A673 (cell line): ENCODE measurements at regions not wholly inside any gene's neighbourhood (a gene's known extent, or its start where the extent isn't known, plus 50 kb on each side); places are given as distances from the start of the nearest gene placed in this dataset.
"Not testable (repeated sequence)": the region's sequence is repeated elsewhere in the genome, so short reads cannot be mapped to it uniquely, and the experiment has no call there.

Source experiments
- BruUV-seq: library from RNA; stranded (reverse); fragments of 400-500 nt; replicated peaks from 2 replicates; lab custom pipeline; 2021; lab: Mats Ljungman, UMichigan
- CTCF ChIA-PET: fragments of 300-600 bp; sonication (Branson Sonifier 250); formaldehyde crosslinking; loops from one replicate; lab custom pipeline; 2022; ENCODE audit warnings: antibody characterized with exemption; lab: Charles Lee
- POLR2A ChIA-PET: fragments of 300-600 bp; sonication (Branson Sonifier 250); formaldehyde crosslinking; loops from one replicate; lab custom pipeline; 2022; ENCODE audit warnings: antibody characterized with exemption; ENCODE audit not compliant: low non-redundant PET; lab: Charles Lee
- DNase-seq: peaks from one replicate; pipeline ENCODE4 v3.0.0-alpha.2; 2015; ENCODE audit warnings: low spot score
- H3K27ac ChIP-seq: fragments of 200-600 bp; sonication (generic); 2 replicates; pipeline ENCODE4 v1.5.1; 2016; ENCODE audit warnings: mixed run types, low read depth, mild to moderate bottlenecking, mixed read lengths, antibody characterized with exemption, low read length; ENCODE audit not compliant: poor library complexity, severe bottlenecking
- H3K27me3 ChIP-seq: fragments of 200-600 bp; sonication (generic); replicated peaks from 2 replicates; pipeline ENCODE4 v1.6.1; 2017; ENCODE audit warnings: mixed run types, low read depth, mild to moderate bottlenecking, mixed read lengths, antibody characterized with exemption, low read length; ENCODE audit not compliant: insufficient read depth, poor library complexity
- H3K36me3 ChIP-seq: fragments of 200-600 bp; sonication (generic); 2 replicates; pipeline ENCODE4 v1.6.1; 2016; ENCODE audit warnings: mixed run types, mild to moderate bottlenecking, mixed read lengths, antibody characterized with exemption, low read length; ENCODE audit not compliant: insufficient read depth, poor library complexity, severe bottlenecking
- H3K4me1 ChIP-seq: fragments of 200-600 bp; sonication (generic); 2 replicates; pipeline ENCODE4 v1.6.1; 2017; ENCODE audit warnings: mixed run types, mild to moderate bottlenecking, mixed read lengths, antibody characterized with exemption, low read length; ENCODE audit not compliant: insufficient read depth, poor library complexity, severe bottlenecking
- H3K4me3 ChIP-seq: fragments of 200-600 bp; sonication (generic); 2 replicates; pipeline ENCODE4 v1.5.1; 2016; ENCODE audit warnings: low read depth, mixed run types, mild to moderate bottlenecking, mixed read lengths, low read length; ENCODE audit not compliant: poor library complexity, severe bottlenecking
- H3K9me3 ChIP-seq: fragments of 200-600 bp; sonication (generic); 2 replicates; pipeline ENCODE4 v1.6.1; 2016; ENCODE audit warnings: mixed run types, low read depth, mild to moderate bottlenecking, mixed read lengths, antibody characterized with exemption, low read length; ENCODE audit not compliant: poor library complexity, severe bottlenecking
- CTCF ChIP-seq: fragments of 300-800, 200-600 bp; sonication (generic); conservative IDR thresholded peaks from 2 replicates; pipeline ENCODE4 v1.5.1; 2017; ENCODE audit warnings: low read depth, mild to moderate bottlenecking, antibody characterized with exemption, low read length, moderate library complexity, mixed read lengths
- EZH2 ChIP-seq: fragments of 200-600 bp; sonication (generic); IDR thresholded peaks from 2 replicates; pipeline ENCODE4 v1.6.1; 2017; ENCODE audit warnings: borderline replicate concordance, low read depth, mild to moderate bottlenecking, mixed read lengths, antibody characterized with exemption, low read length; ENCODE audit not compliant: poor library complexity, severe bottlenecking
- intact Hi-C: fragments of 100-400 bp; cut with micrococcal nuclease; formaldehyde crosslinking; loops from one replicate; pipeline ENCODE4 v1.10.0; 2022; ENCODE audit not compliant: unreplicated experiment

- POLR2A ChIA-PET, result no interaction called here
- no peak overlapping the region for H3K4me3 ChIP-seq
- no peaks in the 10 kb centered on the region for H3K36me3 ChIP-seq
- H3K27me3 ChIP-seq, result peaks cover 3% of the 10 kb centered on the region
- no peak for TF ChIP-seq EZH2
- TF ChIP-seq CTCF, result no peak
- no TSS peak for BruUV-seq
- no peak for DNase-seq
- H3K4me1 ChIP-seq, result no peaks in the 10 kb centered on the region
- H3K27ac ChIP-seq, result no peak overlapping the region
- no peaks in the 10 kb centered on the region for H3K9me3 ChIP-seq
- intact Hi-C loops, result no loop called here
- CTCF ChIA-PET, result no interaction called here
These were observed 864.4 kb upstream of the INTU start for GRCh38 chr4:126768338-126768737.

GRCh38 chr4:126770811-126771553, 861.8 kb upstream of the INTU start:
- H3K36me3 ChIP-seq, BruUV-seq: not testable (repeated sequence)

DNA sequence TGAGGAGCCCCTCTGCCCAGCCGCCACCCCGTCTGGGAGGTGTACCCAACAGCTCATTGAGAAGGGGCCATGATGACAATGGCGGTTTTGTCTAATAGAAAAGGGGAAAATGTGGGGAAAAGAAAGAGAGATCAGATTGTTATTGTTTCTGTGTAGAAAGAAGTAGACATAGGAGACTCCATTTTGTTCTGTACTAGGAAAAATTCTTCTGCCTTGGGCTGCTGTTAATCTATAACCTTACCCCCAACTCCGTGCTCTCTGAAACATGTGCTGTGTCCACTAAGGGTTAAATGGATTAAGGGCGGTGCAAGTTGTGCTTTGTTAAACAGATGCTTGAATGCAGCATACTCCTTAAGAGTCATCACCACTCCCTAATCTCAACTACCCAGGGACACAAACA, 861.1 kb upstream of the INTU start:
- POLR2A ChIA-PET, BruUV-seq: not testable (repeated sequence)

More at GRCh38 chr4:126770811-126771553, 861.8 kb upstream of the INTU start:
- H3K27ac ChIP-seq, H3K9me3 ChIP-seq, intact Hi-C loops, H3K4me1 ChIP-seq, H3K4me3 ChIP-seq, CTCF ChIA-PET, DNase-seq, POLR2A ChIA-PET: not testable (repeated sequence)
- peaks cover 28% of the 10 kb centered on the region for H3K27me3 ChIP-seq

GRCh38 chr4:126772662-126773061, 860.1 kb upstream of the INTU start:
- H3K4me3 ChIP-seq, result no peak overlapping the region
- no TSS peak for BruUV-seq
- no peak overlapping the region for H3K27ac ChIP-seq
- H3K4me1 ChIP-seq, result no peaks in the 10 kb centered on the region
- ChIA-PET POLR2A (no interaction called here), CTCF (no interaction called here)
- no peak for TF ChIP-seq EZH2
- TF ChIP-seq CTCF, result no peak
- no peaks in the 10 kb centered on the region for H3K36me3 ChIP-seq
- H3K27me3 ChIP-seq, result peaks cover 39% of the 10 kb centered on the region
- intact Hi-C loops, result no loop called here
- H3K9me3 ChIP-seq, result no peaks in the 10 kb centered on the region
- DNase-seq, result no peak

More for the DNA sequence above, 861.1 kb upstream of the INTU start:
- peaks cover 34% of the 10 kb centered on the region for H3K27me3 ChIP-seq
- H3K27ac ChIP-seq, DNase-seq, H3K36me3 ChIP-seq, CTCF ChIA-PET, H3K4me1 ChIP-seq, H3K9me3 ChIP-seq, intact Hi-C loops, H3K4me3 ChIP-seq: not testable (repeated sequence)
